GM12891 (cell line): ENCODE measurements at regions not wholly inside any gene's neighbourhood (a gene's known extent, or its start where the extent isn't known, plus 50 kb on each side); places are given as distances from the start of the nearest gene placed in this dataset.

Experiments used
- POLR2A ChIP-seq: IDR thresholded peaks from 2 replicates; pipeline ENCODE4 v1.6.1; 2011; ENCODE audit warnings: low read depth, low read length, control low read depth
- POLR2AphosphoS5 ChIP-seq: IDR thresholded peaks from 2 replicates; pipeline ENCODE4 v1.6.1; 2011; ENCODE audit warnings: low read depth, low read length, control low read depth
- SPI1 ChIP-seq: IDR thresholded peaks from 2 replicates; pipeline ENCODE4 v1.6.1; 2011; ENCODE audit warnings: low read depth, low read length, control low read depth
- TAF1 ChIP-seq: IDR thresholded peaks from 2 replicates; pipeline ENCODE4 v1.6.1; 2011; ENCODE audit warnings: low read depth, low read length, control low read depth

DNA sequence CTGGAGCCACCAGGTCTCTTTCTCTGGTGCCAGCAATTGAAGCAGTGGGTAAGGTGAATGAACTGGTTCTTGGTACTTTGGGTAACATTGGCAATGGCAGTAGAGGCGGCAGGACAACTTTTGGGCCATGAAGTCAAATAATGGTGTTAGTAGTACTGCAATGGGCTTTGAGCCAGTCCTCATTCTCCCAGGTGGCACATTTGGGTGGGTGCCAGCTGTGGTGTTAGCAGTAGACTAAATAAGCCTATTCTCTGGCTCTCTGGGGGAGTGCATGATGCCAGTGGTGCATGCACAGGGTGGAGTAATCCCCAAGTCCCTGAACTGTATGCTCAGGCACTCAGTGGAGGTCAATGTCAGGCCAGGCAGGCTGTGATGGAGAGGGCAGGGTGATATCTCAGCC is 120.2 kb upstream of the LRRTM4 start:
- TF ChIP-seq POLR2AphosphoS5 = no peak
- no peak for TF ChIP-seq POLR2A
- TF ChIP-seq TAF1 = no peak
- TF ChIP-seq SPI1 = no peak
